ENCODE measurements at regions not wholly inside any gene's neighbourhood (a gene's known extent, or its start where the extent isn't known, plus 50 kb on each side); places are given as distances from the start of the nearest gene placed in this dataset.

- Mint-ChIP-seq H3K4me3 (no peak overlapping the region), H3K36me3 (ENCODE audit: low read depth) (no peaks in the 10 kb centered on the region), H3K4me1 (no peaks in the 10 kb centered on the region), H3K9me3 (no peaks in the 10 kb centered on the region), H3K27me3 (ENCODE audit: insufficient read depth, low read depth, poor library complexity) (no peaks in the 10 kb centered on the region), H3K27ac (no peak overlapping the region)
- ATAC-seq (peak; percentile 46), DNase-seq (ENCODE audit: low spot score) (peak; percentile 28)
- Histone ChIP-seq H2AFZ (peak overlapping the region; percentile 25; the same call in 1 of the 2 replicates), H3K9me2 (ENCODE audit: insufficient read depth) (peaks cover 4% of the 10 kb centered on the region), H3K27ac (ENCODE audit: low read depth) (no peak overlapping the region), H3K36me3 (ENCODE audit: insufficient read depth) (no peaks in the 10 kb centered on the region), H3K27me3 (ENCODE audit: insufficient read depth) (no peaks in the 10 kb centered on the region), H3K79me2 (replicated peaks; ENCODE audit: insufficient read depth) (no peaks in the 10 kb centered on the region), H4K20me1 (replicated peaks; ENCODE audit: insufficient read depth) (no peaks in the 10 kb centered on the region), H3K4me1 (ENCODE audit: insufficient read depth) (no peaks in the 10 kb centered on the region), H3K4me3 (no peak overlapping the region), H3F3A (replicated peaks; ENCODE audit: low read depth) (no peaks in the 10 kb centered on the region), H3K4me2 (no peak overlapping the region)
- TF ChIP-seq CREB1 (CRISPR knock-in tag; IDR thresholded peaks at IDR 0.05; ENCODE audit: low read depth) (no peak), CTCF (conservative IDR thresholded peaks at IDR 0.05; ENCODE audit: low read depth in 2 of 2) (0 out of 4 replicates have a peak, but pooled peaks of 1 of the 2 experiments have one; percentile 16), NANOG (IDR thresholded peaks at IDR 0.05; ENCODE audit: borderline replicate concordance) (no peak)
Measured at GRCh38 chr7:115631782-115632181, 398.8 kb downstream of the TFEC start.

DNA sequence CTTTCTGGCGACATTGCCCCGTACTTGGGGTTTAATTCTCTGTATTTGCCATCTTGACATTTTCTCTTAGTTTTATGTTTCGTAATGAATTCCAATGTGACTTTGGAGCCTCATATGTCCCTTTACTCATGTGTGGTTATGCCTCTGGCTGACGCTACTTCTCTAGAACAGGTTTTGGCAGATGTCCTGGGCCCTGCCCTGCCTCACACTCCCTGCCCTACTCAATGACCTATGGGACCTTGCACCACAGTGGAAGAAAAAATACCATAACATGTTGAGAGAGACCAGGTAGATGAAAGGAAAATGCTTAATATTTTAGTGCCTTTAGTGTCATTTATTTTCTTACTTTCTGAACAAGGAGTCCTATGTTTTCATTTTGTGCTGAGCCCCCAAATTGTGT lies 400.5 kb downstream of the TFEC start:
- DNase-seq (ENCODE audit: low spot score) (no peak), ATAC-seq (no peak)
- Mint-ChIP-seq H3K27ac (no peak overlapping the region), H3K27me3 (ENCODE audit: insufficient read depth, low read depth, poor library complexity) (no peaks in the 10 kb centered on the region), H3K9me3 (no peaks in the 10 kb centered on the region), H3K4me3 (no peak overlapping the region), H3K4me1 (no peaks in the 10 kb centered on the region), H3K36me3 (ENCODE audit: low read depth) (no peaks in the 10 kb centered on the region)
- H4K20me1 ChIP-seq (replicated peaks; ENCODE audit: insufficient read depth): no peaks in the 10 kb centered on the region
- H3K36me3 ChIP-seq (ENCODE audit: insufficient read depth): no peaks in the 10 kb centered on the region
- no peak overlapping the region for H3K27ac ChIP-seq (ENCODE audit: low read depth)
- H3K79me2 ChIP-seq (replicated peaks; ENCODE audit: insufficient read depth): no peaks in the 10 kb centered on the region
- no peaks in the 10 kb centered on the region for H3K27me3 ChIP-seq (ENCODE audit: insufficient read depth)
- H3K4me3 ChIP-seq: no peak overlapping the region
- peaks cover 4% of the 10 kb centered on the region for H3K9me2 ChIP-seq (ENCODE audit: insufficient read depth)
- H2AFZ ChIP-seq: no peak overlapping the region
- H3F3A ChIP-seq (replicated peaks; ENCODE audit: low read depth): no peaks in the 10 kb centered on the region
- no peaks in the 10 kb centered on the region for H3K4me1 ChIP-seq (ENCODE audit: insufficient read depth)
- H3K4me2 ChIP-seq: no peak overlapping the region
- TF ChIP-seq STAT1 (IDR thresholded peaks at IDR 0.05; ENCODE audit: unreplicated experiment): no peak
- no peak for TF ChIP-seq JUNB (IDR thresholded peaks at IDR 0.05; ENCODE audit: unreplicated experiment)
- TF ChIP-seq CTCF (conservative IDR thresholded peaks at IDR 0.05; ENCODE audit: low read depth in 2 of 2): no peak
- TF ChIP-seq EZH2 (IDR thresholded peaks at IDR 0.05; ENCODE audit: low read depth, unreplicated experiment): no peak
- TF ChIP-seq EZH2phosphoT487 (IDR thresholded peaks at IDR 0.05; ENCODE audit: unreplicated experiment): no peak
- TF ChIP-seq NANOG (IDR thresholded peaks at IDR 0.05; ENCODE audit: borderline replicate concordance): no peak
- TF ChIP-seq, protein P1, sequence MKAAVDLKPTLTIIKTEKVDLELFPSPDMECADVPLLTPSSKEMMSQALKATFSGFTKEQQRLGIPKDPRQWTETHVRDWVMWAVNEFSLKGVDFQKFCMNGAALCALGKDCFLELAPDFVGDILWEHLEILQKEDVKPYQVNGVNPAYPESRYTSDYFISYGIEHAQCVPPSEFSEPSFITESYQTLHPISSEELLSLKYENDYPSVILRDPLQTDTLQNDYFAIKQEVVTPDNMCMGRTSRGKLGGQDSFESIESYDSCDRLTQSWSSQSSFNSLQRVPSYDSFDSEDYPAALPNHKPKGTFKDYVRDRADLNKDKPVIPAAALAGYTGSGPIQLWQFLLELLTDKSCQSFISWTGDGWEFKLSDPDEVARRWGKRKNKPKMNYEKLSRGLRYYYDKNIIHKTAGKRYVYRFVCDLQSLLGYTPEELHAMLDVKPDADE (IDR thresholded peaks at IDR 0.05): no peak
- no peak for TF ChIP-seq CREB1 (CRISPR knock-in tag; IDR thresholded peaks at IDR 0.05; ENCODE audit: low read depth)
- TF ChIP-seq REST (IDR thresholded peaks at IDR 0.05; ENCODE audit: unreplicated experiment): no peak
